DOHH2 (cell line): ENCODE measurements at regions not wholly inside any gene's neighbourhood (a gene's known extent, or its start where the extent isn't known, plus 50 kb on each side); places are given as distances from the start of the nearest gene placed in this dataset.

Experiments
- EZH2phosphoT487 ChIP-seq: fragments of 200-600 bp; sonication (generic); IDR thresholded peaks from 2 replicates; pipeline ENCODE4 v1.6.1; 2017; ENCODE audit warnings: borderline replicate concordance, mild to moderate bottlenecking, antibody characterized with exemption, low read length, moderate library complexity, mixed read lengths
- TF ChIP-seq, protein P1 (sequence below): fragments of 200-600 bp; sonication (generic); IDR thresholded peaks from one replicate; pipeline ENCODE4 v1.5.1; 2014; ENCODE audit warnings: antibody characterized with exemption, mild to moderate bottlenecking, low read depth, low read length; ENCODE audit not compliant: poor library complexity, severe bottlenecking

GRCh38 chr19:27925202-27925601, 1287.7 kb downstream of the UQCRFS1 start:
- TF ChIP-seq, protein P1, sequence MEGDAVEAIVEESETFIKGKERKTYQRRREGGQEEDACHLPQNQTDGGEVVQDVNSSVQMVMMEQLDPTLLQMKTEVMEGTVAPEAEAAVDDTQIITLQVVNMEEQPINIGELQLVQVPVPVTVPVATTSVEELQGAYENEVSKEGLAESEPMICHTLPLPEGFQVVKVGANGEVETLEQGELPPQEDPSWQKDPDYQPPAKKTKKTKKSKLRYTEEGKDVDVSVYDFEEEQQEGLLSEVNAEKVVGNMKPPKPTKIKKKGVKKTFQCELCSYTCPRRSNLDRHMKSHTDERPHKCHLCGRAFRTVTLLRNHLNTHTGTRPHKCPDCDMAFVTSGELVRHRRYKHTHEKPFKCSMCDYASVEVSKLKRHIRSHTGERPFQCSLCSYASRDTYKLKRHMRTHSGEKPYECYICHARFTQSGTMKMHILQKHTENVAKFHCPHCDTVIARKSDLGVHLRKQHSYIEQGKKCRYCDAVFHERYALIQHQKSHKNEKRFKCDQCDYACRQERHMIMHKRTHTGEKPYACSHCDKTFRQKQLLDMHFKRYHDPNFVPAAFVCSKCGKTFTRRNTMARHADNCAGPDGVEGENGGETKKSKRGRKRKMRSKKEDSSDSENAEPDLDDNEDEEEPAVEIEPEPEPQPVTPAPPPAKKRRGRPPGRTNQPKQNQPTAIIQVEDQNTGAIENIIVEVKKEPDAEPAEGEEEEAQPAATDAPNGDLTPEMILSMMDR, result no peak
- no peak for TF ChIP-seq EZH2phosphoT487
